ENCODE measurements at regions not wholly inside any gene's neighbourhood (a gene's known extent, or its start where the extent isn't known, plus 50 kb on each side); places are given as distances from the start of the nearest gene placed in this dataset.

DNA sequence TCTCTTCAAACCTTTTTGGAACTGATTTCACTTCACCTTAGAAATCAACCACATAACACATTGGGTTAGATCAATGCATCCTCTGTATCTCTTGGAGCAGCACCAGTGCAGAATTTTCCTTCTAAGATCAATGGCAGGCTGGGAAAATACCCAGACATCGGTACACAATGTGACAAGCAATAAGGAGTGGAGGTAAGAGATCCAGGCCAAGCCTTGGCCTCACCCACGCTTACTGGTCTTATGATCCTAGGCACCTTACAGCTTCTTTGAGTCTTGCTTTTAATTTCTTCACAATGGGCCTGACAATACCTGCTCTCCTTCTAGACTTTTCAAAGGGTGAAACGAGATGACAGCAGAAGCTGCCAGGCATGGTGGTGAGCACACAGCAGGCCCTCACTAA, 232.0 kb downstream of the LACC1 start:
- Histone ChIP-seq H3K4me3 (replicated peaks; ENCODE audit: low read depth, low read length) (no peak overlapping the region), H3K36me3 (ENCODE audit: control insufficient read depth, insufficient read depth, low read length) (no peaks in the 10 kb centered on the region), H3K27me3 (replicated peaks; ENCODE audit: control insufficient read depth, insufficient read depth, low read length) (no peaks in the 10 kb centered on the region)
- no peak for DNase-seq (ENCODE audit: extremely low read depth, insufficient read length)
- TF ChIP-seq, protein P1, sequence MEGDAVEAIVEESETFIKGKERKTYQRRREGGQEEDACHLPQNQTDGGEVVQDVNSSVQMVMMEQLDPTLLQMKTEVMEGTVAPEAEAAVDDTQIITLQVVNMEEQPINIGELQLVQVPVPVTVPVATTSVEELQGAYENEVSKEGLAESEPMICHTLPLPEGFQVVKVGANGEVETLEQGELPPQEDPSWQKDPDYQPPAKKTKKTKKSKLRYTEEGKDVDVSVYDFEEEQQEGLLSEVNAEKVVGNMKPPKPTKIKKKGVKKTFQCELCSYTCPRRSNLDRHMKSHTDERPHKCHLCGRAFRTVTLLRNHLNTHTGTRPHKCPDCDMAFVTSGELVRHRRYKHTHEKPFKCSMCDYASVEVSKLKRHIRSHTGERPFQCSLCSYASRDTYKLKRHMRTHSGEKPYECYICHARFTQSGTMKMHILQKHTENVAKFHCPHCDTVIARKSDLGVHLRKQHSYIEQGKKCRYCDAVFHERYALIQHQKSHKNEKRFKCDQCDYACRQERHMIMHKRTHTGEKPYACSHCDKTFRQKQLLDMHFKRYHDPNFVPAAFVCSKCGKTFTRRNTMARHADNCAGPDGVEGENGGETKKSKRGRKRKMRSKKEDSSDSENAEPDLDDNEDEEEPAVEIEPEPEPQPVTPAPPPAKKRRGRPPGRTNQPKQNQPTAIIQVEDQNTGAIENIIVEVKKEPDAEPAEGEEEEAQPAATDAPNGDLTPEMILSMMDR (IDR thresholded peaks at IDR 0.05; ENCODE audit: insufficient read depth, low read length, poor library complexity, severe bottlenecking): no peak

DNA sequence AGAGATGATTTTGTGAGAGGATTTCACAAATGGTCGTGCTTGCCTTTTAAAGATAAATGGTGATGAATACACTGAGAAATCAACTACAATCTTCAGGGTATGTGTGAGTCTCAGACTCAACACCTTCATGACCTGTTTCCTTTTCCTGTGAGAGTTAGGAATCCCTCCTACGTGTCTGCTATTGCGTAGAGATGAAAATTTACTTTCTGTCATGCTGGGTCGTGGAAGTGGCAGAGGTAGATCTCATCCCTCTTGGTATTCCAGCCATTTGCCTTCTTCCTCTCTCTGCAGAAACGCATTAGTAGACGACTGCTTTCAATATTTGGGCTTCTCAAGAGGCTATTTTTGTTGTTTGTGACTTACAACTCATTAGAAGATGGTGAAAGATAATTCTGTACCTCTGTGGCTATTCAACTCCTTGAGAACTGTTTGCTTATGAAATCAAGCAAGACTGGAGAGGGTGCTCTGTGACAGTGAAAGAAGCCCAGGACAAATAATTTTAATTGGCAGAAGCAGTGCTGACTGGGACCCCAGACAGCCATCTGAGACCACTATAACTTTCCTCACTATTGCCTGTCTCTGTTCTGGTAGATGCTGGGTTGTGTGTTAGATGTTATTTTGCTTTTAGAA, 233.1 kb downstream of the LACC1 start:
- Histone ChIP-seq H3K27me3 (replicated peaks; ENCODE audit: control insufficient read depth, insufficient read depth, low read length) (no peaks in the 10 kb centered on the region), H3K36me3 (ENCODE audit: control insufficient read depth, insufficient read depth, low read length) (no peaks in the 10 kb centered on the region), H3K4me3 (replicated peaks; ENCODE audit: low read depth, low read length) (no peak overlapping the region)
- DNase-seq (ENCODE audit: extremely low read depth, insufficient read length): no peak
- TF ChIP-seq, protein P1 (IDR thresholded peaks at IDR 0.05; ENCODE audit: insufficient read depth, low read length, poor library complexity, severe bottlenecking): no peak

DNA sequence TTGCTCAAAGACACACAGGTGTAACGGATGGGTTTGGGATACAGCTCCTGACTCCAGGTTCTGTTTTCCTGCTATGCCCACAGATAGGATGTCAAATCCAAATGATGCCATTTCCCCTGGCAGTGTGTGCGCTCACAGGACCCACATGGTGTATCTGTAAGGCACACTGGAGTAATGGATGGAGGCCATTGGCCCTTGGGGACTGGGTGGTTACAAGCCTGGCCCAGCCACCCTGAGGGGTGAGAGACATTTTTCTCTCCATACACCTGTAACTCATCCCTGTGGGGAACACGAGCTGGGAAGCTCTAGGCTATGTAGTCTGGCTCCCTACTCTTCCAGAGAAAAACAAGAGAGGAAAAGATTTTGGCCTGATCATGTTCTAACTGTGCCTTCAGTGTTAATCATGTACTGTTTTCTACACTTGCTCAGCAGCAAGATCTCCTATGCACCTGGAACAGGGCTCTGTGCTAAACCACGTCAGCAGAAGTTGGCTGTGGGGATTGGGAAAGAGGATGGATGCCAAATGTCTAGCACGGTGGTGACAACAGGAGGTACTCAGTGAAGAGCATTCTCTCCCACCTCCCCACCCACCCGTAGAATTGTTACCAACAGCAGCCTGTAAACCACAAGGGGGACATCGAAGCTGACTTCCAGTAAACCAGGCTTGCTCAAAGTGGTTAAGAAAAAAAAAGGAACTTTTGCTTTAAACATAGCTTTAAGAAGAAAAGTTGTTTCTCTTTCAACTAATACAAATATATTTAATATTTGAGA, 237.0 kb downstream of the LACC1 start:
- no peaks in the 10 kb centered on the region for H3K36me3 ChIP-seq (ENCODE audit: control insufficient read depth, insufficient read depth, low read length)
- no peak overlapping the region for H3K4me3 ChIP-seq (replicated peaks; ENCODE audit: low read depth, low read length)

DNA sequence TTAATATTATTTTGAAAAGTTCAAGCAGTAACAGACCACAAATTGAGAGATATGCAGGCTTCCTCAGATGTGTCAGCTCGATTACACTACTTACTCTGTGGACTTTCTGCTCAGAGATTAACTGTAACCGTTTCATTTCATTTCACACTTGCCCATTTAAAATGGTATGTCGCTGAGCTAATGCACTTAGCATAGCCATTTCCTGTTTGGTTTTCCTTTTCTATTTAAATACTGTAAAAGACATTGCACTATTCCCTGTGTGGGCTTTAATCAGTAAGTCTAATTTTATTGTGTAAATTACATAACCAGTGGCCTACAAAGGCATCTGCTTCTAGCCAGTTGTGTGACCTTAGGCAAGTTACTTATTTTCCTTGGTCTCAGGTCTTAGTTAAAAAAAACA, 237.6 kb downstream of the LACC1 start:
- TF ChIP-seq, protein P1 (IDR thresholded peaks at IDR 0.05; ENCODE audit: insufficient read depth, low read length, poor library complexity, severe bottlenecking): no peak
- Histone ChIP-seq H3K36me3 (ENCODE audit: control insufficient read depth, insufficient read depth, low read length) (no peaks in the 10 kb centered on the region), H3K27me3 (replicated peaks; ENCODE audit: control insufficient read depth, insufficient read depth, low read length) (no peaks in the 10 kb centered on the region), H3K4me3 (replicated peaks; ENCODE audit: low read depth, low read length) (no peak overlapping the region)
- no peak for DNase-seq (ENCODE audit: extremely low read depth, insufficient read length)

More for the DNA sequence above, 237.0 kb downstream of the LACC1 start:
- no peak for DNase-seq (ENCODE audit: extremely low read depth, insufficient read length)
- TF ChIP-seq, protein P1 (IDR thresholded peaks at IDR 0.05; ENCODE audit: insufficient read depth, low read length, poor library complexity, severe bottlenecking): no peak
- no peaks in the 10 kb centered on the region for H3K27me3 ChIP-seq (replicated peaks; ENCODE audit: control insufficient read depth, insufficient read depth, low read length)

DNA sequence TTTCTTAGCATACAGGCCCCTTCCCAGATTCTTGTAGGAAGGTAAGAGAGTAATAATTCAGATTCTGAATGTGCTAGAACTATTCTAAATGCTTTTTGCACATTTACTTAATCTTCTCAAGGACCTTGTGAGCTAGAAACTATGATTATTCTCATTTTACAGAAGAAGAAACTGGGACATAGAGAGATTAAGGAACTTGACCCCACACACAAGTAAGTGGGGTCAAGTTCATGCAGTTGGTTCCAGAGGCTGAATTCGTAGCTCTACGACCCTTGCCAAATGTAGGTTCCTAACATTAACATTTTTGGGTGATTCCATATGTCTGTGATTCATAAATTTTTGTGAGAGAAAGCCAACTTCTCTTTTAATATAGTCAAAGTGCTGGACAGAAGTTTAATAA, 238.1 kb downstream of the LACC1 start:
- Histone ChIP-seq H3K27me3 (replicated peaks; ENCODE audit: control insufficient read depth, insufficient read depth, low read length) (no peaks in the 10 kb centered on the region), H3K36me3 (ENCODE audit: control insufficient read depth, insufficient read depth, low read length) (no peaks in the 10 kb centered on the region), H3K4me3 (replicated peaks; ENCODE audit: low read depth, low read length) (no peak overlapping the region)
- TF ChIP-seq, protein P1 (IDR thresholded peaks at IDR 0.05; ENCODE audit: insufficient read depth, low read length, poor library complexity, severe bottlenecking): no peak
- no peak for DNase-seq (ENCODE audit: extremely low read depth, insufficient read length)

Measured in GM06990 (cell line).